ENCODE measurements at regions not wholly inside any gene's neighbourhood (a gene's known extent, or its start where the extent isn't known, plus 50 kb on each side); places are given as distances from the start of the nearest gene placed in this dataset.

GRCh38 chr1:190616235-190616634 lies 138.6 kb upstream of the BRINP3 start:
- TF ChIP-seq, protein P1, sequence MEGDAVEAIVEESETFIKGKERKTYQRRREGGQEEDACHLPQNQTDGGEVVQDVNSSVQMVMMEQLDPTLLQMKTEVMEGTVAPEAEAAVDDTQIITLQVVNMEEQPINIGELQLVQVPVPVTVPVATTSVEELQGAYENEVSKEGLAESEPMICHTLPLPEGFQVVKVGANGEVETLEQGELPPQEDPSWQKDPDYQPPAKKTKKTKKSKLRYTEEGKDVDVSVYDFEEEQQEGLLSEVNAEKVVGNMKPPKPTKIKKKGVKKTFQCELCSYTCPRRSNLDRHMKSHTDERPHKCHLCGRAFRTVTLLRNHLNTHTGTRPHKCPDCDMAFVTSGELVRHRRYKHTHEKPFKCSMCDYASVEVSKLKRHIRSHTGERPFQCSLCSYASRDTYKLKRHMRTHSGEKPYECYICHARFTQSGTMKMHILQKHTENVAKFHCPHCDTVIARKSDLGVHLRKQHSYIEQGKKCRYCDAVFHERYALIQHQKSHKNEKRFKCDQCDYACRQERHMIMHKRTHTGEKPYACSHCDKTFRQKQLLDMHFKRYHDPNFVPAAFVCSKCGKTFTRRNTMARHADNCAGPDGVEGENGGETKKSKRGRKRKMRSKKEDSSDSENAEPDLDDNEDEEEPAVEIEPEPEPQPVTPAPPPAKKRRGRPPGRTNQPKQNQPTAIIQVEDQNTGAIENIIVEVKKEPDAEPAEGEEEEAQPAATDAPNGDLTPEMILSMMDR (IDR thresholded peaks at IDR 0.05) = no peak
- TF ChIP-seq POLR2A (IDR thresholded peaks at IDR 0.05) = no peak
- no peak for TF ChIP-seq EP300 (IDR thresholded peaks at IDR 0.05)
